Kidney (tissue), 13 donors: ENCODE measurements at regions not wholly inside any gene's neighbourhood (a gene's known extent, or its start where the extent isn't known, plus 50 kb on each side); places are given as distances from the start of the nearest gene placed in this dataset.

ENCODE experiments used
- DNase-seq, 5 donors: peaks; one replicate each; pipeline ENCODE4 v3.0.0-alpha.2; 2013 to 2020
- FAIRE-seq: peaks from 2 replicates; lab custom pipeline; 2012; peaks lifted over from hg19 to GRCh38; lab: Jason Lieb, UNC
- H3K27ac ChIP-seq, 2 donors: one replicate each; pipeline ENCODE4 v1.7.0; 2013; ENCODE audit warnings: low read depth in 2 of 2, low read length in 2 of 2, inconsistent platforms in 1 of 2
- H3K27me3 ChIP-seq: one replicate; pipeline ENCODE4 v1.7.1; 2013; ENCODE audit warnings: low read length, inconsistent platforms; ENCODE audit not compliant: control insufficient read depth, insufficient read depth
- H3K36me3 ChIP-seq, 3 donors: one replicate each; pipeline versions ENCODE4 v1.7.0 to v1.7.1; 2013; ENCODE audit warnings: low read length in 3 of 3, control low read depth in 1 of 3, inconsistent platforms in 1 of 3; ENCODE audit not compliant: insufficient read depth in 3 of 3, control insufficient read depth in 2 of 3
- H3K4me1 ChIP-seq, 3 donors: one replicate each; pipeline versions ENCODE4 v1.7.0 to v1.7.1; 2013; ENCODE audit warnings: low read length in 3 of 3, inconsistent platforms in 1 of 3, low read depth in 1 of 3; ENCODE audit not compliant: control insufficient read depth in 2 of 3, insufficient read depth in 2 of 3
- H3K4me3 ChIP-seq, 3 donors: one replicate each; pipeline versions ENCODE4 v1.7.0 to v1.8.1; 2013; ENCODE audit warnings: low read length in 3 of 3, control low read depth in 1 of 3, inconsistent platforms in 1 of 3
- H3K9ac ChIP-seq, 3 donors: one replicate each; pipeline versions ENCODE4 v1.7.0 to v1.7.1; 2013; ENCODE audit warnings: low read length in 3 of 3, control low read depth in 1 of 3, inconsistent platforms in 1 of 3
- H3K9me3 ChIP-seq, 3 donors: one replicate each; pipeline versions ENCODE4 v1.7.0 to v1.7.1; 2013; ENCODE audit warnings: low read length in 3 of 3, control low read depth in 1 of 3, inconsistent platforms in 1 of 3; ENCODE audit not compliant: control insufficient read depth in 2 of 3, insufficient read depth in 1 of 3
- intact Hi-C: fragments of 100-400 bp; cut with DNase I; formaldehyde crosslinking; loops from one replicate; pipeline ENCODE4 v1.11.1; 2022
- TF ChIP-seq, protein P1 (sequence below): IDR thresholded peaks from 3 replicates; pipeline ENCODE4 v1.5.1; 2012; ENCODE audit warnings: mild to moderate bottlenecking, moderate library complexity, borderline replicate concordance; ENCODE audit not compliant: insufficient read depth; ENCODE audit errors: extremely low read depth
- donor health status: control.
- donor health status: control.
- donor health status: control.
- donor health status: control.
- donor health status: control.
- donor health status: DM: yes; HTN: yes; CAD: no.
- donor health status: Normal renal cell carcinoma (clear cell type).

DNA sequence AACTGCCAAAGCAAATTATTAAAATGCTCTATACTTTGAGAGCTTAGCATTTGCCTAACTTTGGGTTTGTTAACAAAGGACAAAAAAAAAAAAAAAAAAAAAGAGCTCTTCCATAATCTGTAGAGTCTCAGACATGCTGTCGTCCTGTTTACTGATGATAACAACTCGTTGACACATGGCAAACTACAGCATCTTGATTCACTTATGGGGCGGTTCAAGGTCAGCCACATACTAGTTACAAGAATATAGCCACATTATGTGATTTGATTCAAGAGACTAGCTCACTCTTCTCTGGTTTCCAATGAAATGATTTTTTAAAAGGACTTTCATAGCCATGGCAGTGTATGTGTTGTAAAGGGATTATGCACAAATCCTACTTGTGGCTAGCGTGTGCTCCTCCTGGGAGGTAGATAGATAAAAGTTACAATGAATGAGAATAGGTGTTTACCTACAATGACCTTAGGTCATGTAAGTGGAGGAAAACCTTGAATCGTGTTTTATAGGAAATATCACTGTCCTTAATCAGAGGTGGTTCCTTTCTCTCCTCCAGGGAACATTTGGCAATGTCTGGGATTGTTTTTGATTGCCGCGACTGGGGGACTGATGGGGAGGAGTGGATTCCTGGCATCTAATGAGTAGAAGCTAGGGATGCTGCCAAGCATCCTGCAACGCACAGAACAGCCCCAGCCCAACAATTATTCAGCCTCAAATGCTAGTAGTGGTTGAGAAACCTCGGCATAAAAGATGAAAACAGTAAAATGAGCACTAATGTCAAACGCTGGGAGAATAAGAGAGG lies 969.2 kb upstream of the SLC35B3 start:
- no peak for DNase-seq
- H3K36me3 ChIP-seq, result no peaks in the 10 kb centered on the region
- H3K27ac ChIP-seq, result no peak overlapping the region
- no peaks in the 10 kb centered on the region for H3K9me3 ChIP-seq
- no peak for FAIRE-seq
- H3K4me1 ChIP-seq, result no peaks in the 10 kb centered on the region
- no peak overlapping the region for H3K9ac ChIP-seq
- TF ChIP-seq, protein P1, sequence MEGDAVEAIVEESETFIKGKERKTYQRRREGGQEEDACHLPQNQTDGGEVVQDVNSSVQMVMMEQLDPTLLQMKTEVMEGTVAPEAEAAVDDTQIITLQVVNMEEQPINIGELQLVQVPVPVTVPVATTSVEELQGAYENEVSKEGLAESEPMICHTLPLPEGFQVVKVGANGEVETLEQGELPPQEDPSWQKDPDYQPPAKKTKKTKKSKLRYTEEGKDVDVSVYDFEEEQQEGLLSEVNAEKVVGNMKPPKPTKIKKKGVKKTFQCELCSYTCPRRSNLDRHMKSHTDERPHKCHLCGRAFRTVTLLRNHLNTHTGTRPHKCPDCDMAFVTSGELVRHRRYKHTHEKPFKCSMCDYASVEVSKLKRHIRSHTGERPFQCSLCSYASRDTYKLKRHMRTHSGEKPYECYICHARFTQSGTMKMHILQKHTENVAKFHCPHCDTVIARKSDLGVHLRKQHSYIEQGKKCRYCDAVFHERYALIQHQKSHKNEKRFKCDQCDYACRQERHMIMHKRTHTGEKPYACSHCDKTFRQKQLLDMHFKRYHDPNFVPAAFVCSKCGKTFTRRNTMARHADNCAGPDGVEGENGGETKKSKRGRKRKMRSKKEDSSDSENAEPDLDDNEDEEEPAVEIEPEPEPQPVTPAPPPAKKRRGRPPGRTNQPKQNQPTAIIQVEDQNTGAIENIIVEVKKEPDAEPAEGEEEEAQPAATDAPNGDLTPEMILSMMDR, result no peak
- H3K4me3 ChIP-seq, result no peak overlapping the region
- intact Hi-C loops, result no loop called here
- H3K27me3 ChIP-seq, result no peaks in the 10 kb centered on the region

DNA sequence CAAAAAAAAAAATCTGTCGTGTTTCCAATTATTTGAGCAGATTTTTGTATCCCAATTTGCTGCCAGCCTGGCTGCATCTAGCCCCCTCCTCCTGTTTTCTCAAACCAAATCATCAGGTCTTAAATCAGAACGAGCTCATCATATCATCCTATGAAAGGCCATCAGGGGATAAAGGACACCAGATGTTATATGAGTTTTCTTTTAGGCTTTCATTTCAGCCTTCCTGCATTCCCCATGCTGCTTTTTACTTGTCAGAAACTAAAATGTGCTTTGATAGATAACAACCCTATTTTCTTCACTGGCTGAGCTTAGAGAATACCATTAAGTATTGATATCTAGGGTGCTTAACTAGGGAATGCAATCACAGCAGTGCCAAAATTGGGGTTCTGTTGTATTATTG lies 968.4 kb upstream of the SLC35B3 start:
- DNase-seq (no peak), FAIRE-seq (no peak)
- TF ChIP-seq, protein P1, result no peak
- Histone ChIP-seq H3K4me1 (no peaks in the 10 kb centered on the region), H3K9ac (no peak overlapping the region), H3K27me3 (no peaks in the 10 kb centered on the region), H3K27ac (no peak overlapping the region), H3K4me3 (no peak overlapping the region), H3K9me3 (no peaks in the 10 kb centered on the region), H3K36me3 (no peaks in the 10 kb centered on the region)
- intact Hi-C loops, result no loop called here

DNA sequence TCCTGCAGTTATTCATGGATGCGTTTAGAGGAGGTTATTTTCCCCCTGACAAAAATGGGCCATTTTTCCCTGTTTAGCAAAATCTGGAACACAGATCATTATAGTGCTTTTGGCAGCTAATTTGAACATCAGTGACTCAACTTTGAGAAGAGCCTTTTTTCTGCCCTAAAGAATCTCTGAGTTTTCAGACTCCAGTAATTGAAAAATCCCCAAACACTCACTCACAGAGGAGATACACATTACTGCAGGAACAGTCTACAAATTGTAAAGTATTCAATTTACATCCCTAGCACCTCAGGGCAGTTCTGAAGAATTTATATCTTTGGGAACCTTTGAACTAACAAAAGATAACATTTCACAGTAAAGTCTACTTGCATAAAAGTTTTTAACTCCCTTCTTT lies 966.6 kb upstream of the SLC35B3 start:
- Histone ChIP-seq H3K9ac (no peak overlapping the region), H3K27ac (no peak overlapping the region), H3K4me3 (no peak overlapping the region), H3K4me1 (no peaks in the 10 kb centered on the region), H3K36me3 (no peaks in the 10 kb centered on the region), H3K27me3 (no peaks in the 10 kb centered on the region), H3K9me3 (no peaks in the 10 kb centered on the region)
- FAIRE-seq, result no peak
- no peak for DNase-seq
- intact Hi-C loops, result no loop called here
- TF ChIP-seq, protein P1, result no peak

DNA sequence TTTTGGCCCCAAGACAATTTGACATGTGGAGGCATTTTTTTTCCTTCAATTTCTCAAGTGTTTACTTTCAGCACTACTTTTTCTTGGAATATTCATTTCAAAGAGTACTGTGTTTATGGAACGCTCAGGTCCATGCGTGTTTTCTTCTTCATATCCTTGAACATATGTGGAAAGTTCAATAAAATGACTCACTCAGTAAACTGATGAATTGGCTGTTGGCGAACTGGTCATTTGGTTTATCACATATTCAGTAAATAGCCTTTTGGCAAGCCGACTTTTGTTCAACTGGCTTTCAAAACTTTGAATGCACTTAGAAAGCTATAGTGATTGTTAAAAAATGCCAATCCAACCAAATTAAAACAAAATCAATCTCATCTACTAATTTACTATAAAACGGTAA lies 964.6 kb upstream of the SLC35B3 start:
- H3K27ac ChIP-seq, result no peak overlapping the region
- intact Hi-C loops, result no loop called here
- no peaks in the 10 kb centered on the region for H3K27me3 ChIP-seq
- H3K4me1 ChIP-seq, result no peaks in the 10 kb centered on the region
- no peak overlapping the region for H3K9ac ChIP-seq
- DNase-seq, result no peak
- no peak overlapping the region for H3K4me3 ChIP-seq
- H3K9me3 ChIP-seq, result no peaks in the 10 kb centered on the region
- no peaks in the 10 kb centered on the region for H3K36me3 ChIP-seq
- FAIRE-seq, result no peak
- TF ChIP-seq, protein P1, result no peak
